ENCODE measurements at regions not wholly inside any gene's neighbourhood (a gene's known extent, or its start where the extent isn't known, plus 50 kb on each side); places are given as distances from the start of the nearest gene placed in this dataset.

DNA sequence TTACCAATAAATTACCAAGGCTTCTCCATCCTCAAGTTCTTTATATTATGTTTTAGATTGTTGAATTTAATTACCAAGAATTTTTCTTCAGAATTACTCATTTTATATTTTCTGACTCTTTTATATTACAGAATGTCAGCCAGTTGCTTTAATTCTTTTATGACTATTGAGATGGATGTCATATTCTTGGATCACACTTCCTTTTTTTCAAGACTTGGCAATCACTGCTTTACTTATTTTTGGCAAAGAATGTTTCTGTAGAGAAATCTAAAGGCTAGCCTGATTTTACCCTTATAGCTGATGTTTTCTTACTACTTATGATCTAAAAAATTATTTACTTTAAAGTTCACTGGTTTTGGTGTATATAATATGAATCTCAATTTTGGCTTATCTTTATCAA lies 721.1 kb upstream of the TMPRSS15 start:
- ATAC-seq, result no peak
- no peaks in the 10 kb centered on the region for H3K36me3 ChIP-seq
- H3K27me3 ChIP-seq, result no peaks in the 10 kb centered on the region
- H3K4me3 ChIP-seq, result no peak overlapping the region
- H3K4me1 ChIP-seq, result peaks cover 0 to 5% (median 0%) of the 10 kb centered on the region in 12 donors
- DNase-seq, result no peak
- TF ChIP-seq, protein P1, sequence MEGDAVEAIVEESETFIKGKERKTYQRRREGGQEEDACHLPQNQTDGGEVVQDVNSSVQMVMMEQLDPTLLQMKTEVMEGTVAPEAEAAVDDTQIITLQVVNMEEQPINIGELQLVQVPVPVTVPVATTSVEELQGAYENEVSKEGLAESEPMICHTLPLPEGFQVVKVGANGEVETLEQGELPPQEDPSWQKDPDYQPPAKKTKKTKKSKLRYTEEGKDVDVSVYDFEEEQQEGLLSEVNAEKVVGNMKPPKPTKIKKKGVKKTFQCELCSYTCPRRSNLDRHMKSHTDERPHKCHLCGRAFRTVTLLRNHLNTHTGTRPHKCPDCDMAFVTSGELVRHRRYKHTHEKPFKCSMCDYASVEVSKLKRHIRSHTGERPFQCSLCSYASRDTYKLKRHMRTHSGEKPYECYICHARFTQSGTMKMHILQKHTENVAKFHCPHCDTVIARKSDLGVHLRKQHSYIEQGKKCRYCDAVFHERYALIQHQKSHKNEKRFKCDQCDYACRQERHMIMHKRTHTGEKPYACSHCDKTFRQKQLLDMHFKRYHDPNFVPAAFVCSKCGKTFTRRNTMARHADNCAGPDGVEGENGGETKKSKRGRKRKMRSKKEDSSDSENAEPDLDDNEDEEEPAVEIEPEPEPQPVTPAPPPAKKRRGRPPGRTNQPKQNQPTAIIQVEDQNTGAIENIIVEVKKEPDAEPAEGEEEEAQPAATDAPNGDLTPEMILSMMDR (IDR thresholded peaks at IDR 0.05), result no peak
- no peak for TF ChIP-seq POLR2A (IDR thresholded peaks at IDR 0.05)
- peaks cover 0 to 10% (median 0%) of the 10 kb centered on the region in 12 donors for H3K9me3 ChIP-seq
- H3K27ac ChIP-seq, result no peak overlapping the region
- intact Hi-C loops (cut with DNase I), result no loop called here

DNA sequence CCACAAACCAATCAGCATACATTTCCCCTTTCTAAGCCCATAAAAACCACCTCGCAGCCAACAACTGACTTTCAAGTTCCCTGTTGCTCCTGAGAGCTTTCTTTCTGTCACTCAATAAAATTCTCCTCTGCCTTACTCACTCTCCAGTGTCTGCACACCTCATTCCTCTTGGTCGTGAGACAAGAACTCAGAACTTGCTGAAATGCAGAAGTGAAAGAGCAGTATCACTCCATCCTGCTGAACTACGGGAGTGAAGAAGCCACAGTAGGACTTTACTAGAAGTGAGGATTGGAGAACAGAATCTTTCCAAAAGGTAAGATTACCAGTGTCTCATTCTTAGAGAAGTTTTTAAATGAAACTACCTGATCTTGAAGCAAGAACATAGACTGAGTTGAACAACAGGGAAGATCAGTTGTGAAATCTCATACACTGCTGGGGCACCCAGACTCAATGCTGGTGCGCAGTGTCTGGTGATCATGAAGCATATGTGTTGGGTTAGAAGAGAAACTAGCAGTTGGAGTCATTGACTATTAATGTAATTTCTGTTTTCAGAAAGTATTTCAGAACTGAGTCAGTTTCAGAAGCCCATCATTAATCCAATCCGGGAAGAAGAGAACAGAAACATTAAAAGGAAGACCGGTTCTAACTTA lies 726.9 kb upstream of the TMPRSS15 start:
- Histone ChIP-seq H3K9me3 (peaks cover 0 to 19% (median 1%) of the 10 kb centered on the region in 12 donors), H3K4me1 (no peaks in the 10 kb centered on the region), H3K27ac (no peak overlapping the region), H3K36me3 (no peaks in the 10 kb centered on the region), H3K27me3 (no peaks in the 10 kb centered on the region), H3K4me3 (no peak overlapping the region)
- intact Hi-C loops (cut with DNase I), result no loop called here
- ATAC-seq (no peak), DNase-seq (no peak)
- TF ChIP-seq POLR2A (IDR thresholded peaks at IDR 0.05), result no peak
- TF ChIP-seq, protein P1 (IDR thresholded peaks at IDR 0.05), result no peak
- 53 to 69% (median 64%) methylated on average over 6 of the region's 6 CpGs for WGBS, 4 donors

DNA sequence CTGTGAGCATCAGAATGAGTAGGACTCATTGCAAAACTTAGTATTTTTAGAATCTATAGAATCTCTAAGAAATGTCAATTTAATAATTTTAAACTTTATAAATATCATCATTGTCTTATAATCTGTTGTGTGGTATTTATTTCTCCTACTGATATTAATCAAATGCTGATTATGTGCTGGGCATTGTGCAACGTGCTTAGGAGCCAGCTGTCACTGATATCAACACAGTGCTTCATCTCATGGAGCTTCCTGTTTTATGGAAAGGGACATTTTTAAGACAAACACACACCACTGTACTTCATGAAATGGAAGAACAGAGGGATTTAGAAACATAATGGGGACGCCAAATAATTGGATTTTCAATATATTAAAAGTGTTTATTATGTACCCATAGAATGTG lies 737.9 kb upstream of the TMPRSS15 start:
- H3K4me1 ChIP-seq, result no peaks in the 10 kb centered on the region
- ATAC-seq (no peak), DNase-seq (no peak)
- peaks cover 0 to 29% (median 0%) of the 10 kb centered on the region in 12 donors for H3K9me3 ChIP-seq
- TF ChIP-seq POLR2A (IDR thresholded peaks at IDR 0.05), result no peak
- TF ChIP-seq, protein P1 (IDR thresholded peaks at IDR 0.05), result no peak
- WGBS, 4 donors, result 37 to 53% (median 46%) methylated on average over 2 of the region's 2 CpGs
- no peaks in the 10 kb centered on the region for H3K36me3 ChIP-seq
- intact Hi-C loops (cut with DNase I), result no loop called here
- H3K27ac ChIP-seq, result no peak overlapping the region
- no peaks in the 10 kb centered on the region for H3K27me3 ChIP-seq
- H3K4me3 ChIP-seq, result no peak overlapping the region

- TF ChIP-seq, protein P1 (IDR thresholded peaks at IDR 0.05), result peak in 1 of 12 donors; percentile 13
- TF ChIP-seq POLR2A (IDR thresholded peaks at IDR 0.05), result no peak
- DNase-seq (no peak), ATAC-seq (no peak)
- Histone ChIP-seq H3K4me3 (no peak overlapping the region), H3K27ac (no peak overlapping the region), H3K9me3 (peaks cover 0 to 11% (median 0%) of the 10 kb centered on the region in 12 donors), H3K4me1 (no peaks in the 10 kb centered on the region), H3K36me3 (no peaks in the 10 kb centered on the region), H3K27me3 (no peaks in the 10 kb centered on the region)
- intact Hi-C loops (cut with DNase I), result no loop called here
- 68 to 82% (median 77%) methylated on average over 4 of the region's 4 CpGs for WGBS, 4 donors
Measured at GRCh38 chr21:19145682-19146293, 742.2 kb upstream of the TMPRSS15 start.

All from heart left ventricle (tissue), 16 donors.